ENCODE measurements at regions not wholly inside any gene's neighbourhood (a gene's known extent, or its start where the extent isn't known, plus 50 kb on each side); places are given as distances from the start of the nearest gene placed in this dataset.
"Not testable (repeated sequence)": the region's sequence is repeated elsewhere in the genome, so short reads cannot be mapped to it uniquely, and the experiment has no call there.

GRCh38 chr6:111925296-111925695, 52.0 kb upstream of the FYN start:
- DNase-seq (ENCODE audit: low read depth in 2 of 2) = no peak

- DNase-seq (ENCODE audit: low read depth in 2 of 2) = no peak
These were observed 53.6 kb upstream of the FYN start for GRCh38 chr6:111926731-111927302.

GRCh38 chr6:111927321-111927720, 54.1 kb upstream of the FYN start:
- no peak for DNase-seq (ENCODE audit: low read depth in 2 of 2)

GRCh38 chr6:111928139-111928538, 54.9 kb upstream of the FYN start:
- no peak for DNase-seq (ENCODE audit: low read depth in 2 of 2)

GRCh38 chr6:111934611-111935010, 61.4 kb upstream of the FYN start:
- not testable (repeated sequence) for DNase-seq (ENCODE audit: low read depth in 2 of 2)

GRCh38 chr6:111936718-111937117, 63.5 kb upstream of the FYN start:
- DNase-seq (ENCODE audit: low read depth in 2 of 2) = no peak

DNA sequence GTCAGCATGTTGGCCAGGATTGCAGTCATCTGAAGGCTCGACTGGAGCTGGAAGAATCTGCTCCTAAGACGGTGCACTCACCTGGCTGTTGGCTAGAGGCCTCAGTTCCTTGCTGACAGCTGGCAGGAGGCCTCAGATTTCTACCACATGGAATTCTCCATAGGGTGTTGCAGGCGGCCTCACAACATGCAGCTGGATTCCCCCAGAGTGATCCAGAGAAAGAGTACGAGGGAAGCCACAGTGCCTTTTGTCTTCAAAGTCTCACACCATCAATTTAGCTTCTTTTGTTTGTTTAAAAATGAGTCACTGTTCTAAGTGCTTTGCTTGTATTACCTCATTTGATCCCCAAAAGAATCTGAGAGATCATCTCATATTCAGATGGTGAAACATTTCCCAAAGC, 65.5 kb upstream of the FYN start:
- DNase-seq (ENCODE audit: low read depth in 2 of 2) = no peak

DNA sequence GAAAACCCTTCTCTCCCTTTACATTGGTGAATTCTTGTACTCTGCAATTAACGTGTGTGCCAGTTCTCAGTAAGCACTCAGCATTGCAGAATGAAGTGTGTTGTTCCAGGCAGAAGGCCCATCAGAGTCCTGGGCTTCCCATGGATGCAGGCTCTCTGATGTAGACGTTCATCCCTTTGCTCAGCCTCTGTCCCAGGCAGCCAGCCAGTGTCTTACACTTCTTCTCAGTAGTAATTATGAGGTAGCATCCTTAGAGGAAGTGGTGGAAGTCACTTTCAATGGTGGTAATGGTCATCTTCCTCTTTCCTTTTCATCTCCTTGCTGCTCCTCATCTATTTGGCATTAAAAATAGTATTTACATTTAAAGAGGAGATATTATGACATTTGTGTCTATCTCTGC, 66.7 kb upstream of the FYN start:
- DNase-seq (ENCODE audit: low read depth in 2 of 2) = no peak

- DNase-seq (ENCODE audit: low read depth in 2 of 2) = no peak
These were observed 67.5 kb upstream of the FYN start for GRCh38 chr6:111940801-111941200.

GRCh38 chr6:111941686-111942330, 68.6 kb upstream of the FYN start:
- no peak for DNase-seq (ENCODE audit: low read depth in 2 of 2)

DNA sequence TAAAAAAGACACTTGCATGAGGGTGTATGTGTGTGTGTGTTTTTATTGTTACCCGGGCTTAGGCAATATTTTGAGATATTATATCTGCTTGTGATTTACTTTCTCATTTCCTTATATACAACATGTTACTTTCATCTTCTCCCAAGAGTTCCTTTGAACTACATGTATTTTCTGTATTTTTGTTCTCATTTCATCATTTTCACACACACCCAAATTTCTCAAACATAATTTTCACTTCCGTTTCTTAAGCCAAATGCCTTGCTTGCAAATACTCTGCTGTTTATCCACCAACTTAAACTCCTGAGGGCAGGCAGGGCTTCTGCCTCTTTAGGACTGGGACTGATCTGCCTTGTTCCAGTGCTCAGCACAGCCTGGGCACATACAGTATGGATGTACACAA, 69.3 kb upstream of the FYN start:
- DNase-seq (ENCODE audit: low read depth in 2 of 2) = no peak

GRCh38 chr6:111943266-111943665, 70.0 kb upstream of the FYN start:
- no peak for DNase-seq (ENCODE audit: low read depth in 2 of 2)

DNA sequence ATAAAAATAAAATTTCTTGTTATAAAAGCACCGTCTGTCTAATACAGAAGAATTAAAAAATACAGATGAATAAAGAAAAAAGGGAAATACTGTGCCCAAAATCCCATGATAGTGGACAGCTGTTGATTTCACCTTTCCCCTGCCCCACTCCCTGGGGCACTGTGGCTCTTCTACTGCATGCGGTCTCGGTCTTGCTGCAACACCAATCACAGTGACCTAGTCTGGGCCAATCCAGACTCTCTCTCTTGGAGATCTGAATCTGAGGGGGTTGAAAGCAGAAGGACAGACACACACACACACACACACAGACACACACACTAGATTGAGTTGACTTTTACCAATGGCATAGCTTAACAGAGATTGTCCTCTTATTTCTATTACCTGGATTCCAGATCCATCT, 70.5 kb upstream of the FYN start:
- no peak for DNase-seq (ENCODE audit: low read depth in 2 of 2)

- DNase-seq (ENCODE audit: low read depth in 2 of 2) = no peak
These were observed 71.3 kb upstream of the FYN start for GRCh38 chr6:111944541-111944940.

- no peak for DNase-seq (ENCODE audit: low read depth in 2 of 2)
These were observed 76.3 kb upstream of the FYN start for GRCh38 chr6:111949546-111949945.

- not testable (repeated sequence) for DNase-seq (ENCODE audit: low read depth in 2 of 2)
These were observed 76.7 kb upstream of the FYN start for GRCh38 chr6:111949984-111950383.

DNA sequence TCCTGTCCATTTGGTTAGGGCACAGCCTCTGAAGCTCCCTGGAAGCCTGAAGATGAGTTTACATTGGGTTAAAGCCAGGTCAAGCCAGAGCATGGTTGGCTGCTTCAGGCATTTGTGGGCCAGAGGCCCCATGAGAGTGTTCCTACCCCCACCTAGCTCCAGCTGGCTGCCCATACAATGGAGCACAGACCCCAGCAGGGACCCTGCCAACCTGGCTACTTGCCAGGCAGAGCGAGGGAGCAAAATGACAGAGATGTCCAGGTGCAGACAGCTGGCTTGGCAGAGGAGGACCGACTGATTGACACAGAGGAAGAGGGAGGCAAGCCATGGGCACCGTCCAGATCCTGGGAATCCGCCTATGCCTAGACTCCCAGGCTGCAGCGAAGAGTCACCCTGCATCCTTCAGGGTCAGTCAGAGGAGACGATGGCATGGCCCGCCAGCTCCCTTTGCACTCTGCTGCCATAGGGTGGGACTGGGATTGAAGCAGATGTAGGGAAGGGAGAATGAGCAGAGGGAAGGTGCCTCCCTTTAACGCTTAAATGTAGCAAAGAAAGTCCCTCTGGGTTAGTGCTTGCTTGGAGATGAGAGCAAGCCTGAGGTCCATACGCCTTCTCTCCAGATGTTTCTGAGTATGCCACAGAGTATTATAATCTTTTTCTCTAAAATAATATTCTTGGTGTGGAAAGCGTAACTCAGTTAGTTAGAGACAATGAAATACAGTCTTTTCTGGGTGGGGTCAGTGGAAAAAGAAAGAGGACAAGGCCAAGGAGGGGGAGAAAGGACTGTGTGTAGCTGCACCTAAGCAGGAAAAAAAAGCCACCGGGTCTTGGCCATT, 77.6 kb upstream of the FYN start:
- no peak for DNase-seq (ENCODE audit: low read depth in 2 of 2)

GRCh38 chr6:111951497-111952085, 78.3 kb upstream of the FYN start:
- no peak for DNase-seq (ENCODE audit: low read depth in 2 of 2)

DNA sequence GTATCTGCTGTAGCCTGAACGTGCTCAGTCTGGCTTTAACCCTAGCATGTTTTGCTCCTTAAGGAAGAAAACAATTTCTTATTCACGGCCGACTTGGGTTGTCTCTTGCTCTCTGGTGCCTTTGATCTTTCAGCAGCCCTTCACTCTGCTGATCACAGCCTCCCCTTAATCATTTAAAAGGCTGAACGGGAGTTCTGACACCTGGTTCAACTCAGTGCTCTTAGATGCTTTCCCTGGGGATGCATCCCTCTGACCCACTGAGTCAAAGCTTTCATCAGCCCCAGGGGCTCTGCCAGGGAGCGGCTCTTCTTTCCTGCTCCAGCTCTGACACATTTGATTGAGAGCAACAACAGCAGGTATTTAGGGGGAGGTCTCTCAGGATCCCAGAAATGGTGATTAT, 79.0 kb upstream of the FYN start:
- DNase-seq (ENCODE audit: low read depth in 2 of 2) = no peak

GRCh38 chr6:111952821-111953540, 79.7 kb upstream of the FYN start:
- no peak for DNase-seq (ENCODE audit: low read depth in 2 of 2)

GRCh38 chr6:111956098-111956497, 82.8 kb upstream of the FYN start:
- DNase-seq (ENCODE audit: low read depth in 2 of 2) = no peak
